ENCODE measurements at regions not wholly inside any gene's neighbourhood (a gene's known extent, or its start where the extent isn't known, plus 50 kb on each side); places are given as distances from the start of the nearest gene placed in this dataset.
"Not testable (repeated sequence)": the region's sequence is repeated elsewhere in the genome, so short reads cannot be mapped to it uniquely, and the experiment has no call there.

DNA sequence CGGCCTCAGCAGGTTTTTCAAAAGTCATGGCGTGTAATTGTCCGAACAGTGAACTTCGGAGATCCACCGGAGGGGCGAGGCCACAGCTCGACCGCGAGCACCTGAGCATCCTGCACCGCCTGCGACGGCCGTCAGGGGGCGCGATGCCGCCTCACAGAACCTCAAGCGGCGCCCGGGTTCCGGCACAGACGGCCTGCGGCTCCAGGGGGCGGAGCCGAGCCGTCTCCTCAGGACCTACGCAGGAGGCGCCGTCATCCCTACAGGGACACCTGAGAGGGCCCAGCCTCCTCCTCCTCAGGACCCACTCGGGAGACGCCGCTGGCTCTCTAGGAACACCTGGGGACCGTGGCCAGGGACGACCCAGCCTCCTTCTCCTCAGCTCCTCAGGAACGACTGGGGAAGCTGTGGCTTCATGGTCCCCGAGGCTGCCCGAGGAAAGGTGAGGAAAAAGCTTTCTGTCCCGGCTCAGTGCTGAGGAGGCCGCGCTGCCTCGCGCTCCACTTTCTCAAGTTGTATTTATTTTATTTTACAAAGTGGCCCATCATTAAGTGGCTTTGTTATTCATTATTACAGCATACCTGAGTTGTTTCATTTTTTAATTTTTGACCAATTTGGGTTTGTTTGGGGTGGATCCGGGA lies 197.3 kb downstream of the LMLN start:
- not testable (repeated sequence) for H3K4me3 ChIP-seq (ENCODE audit: insufficient read depth in 1 of 2, low read depth in 1 of 2, low read length in 2 of 2); H3K4me1 ChIP-seq (ENCODE audit: control insufficient read depth, insufficient read depth, low read depth, low read length); H2AFZ ChIP-seq (ENCODE audit: low read depth, low read length); H3K14ac ChIP-seq (ENCODE audit: low read length in 2 of 2); H2BK12ac ChIP-seq (ENCODE audit: low read length in 2 of 2); H4K8ac ChIP-seq (ENCODE audit: low read length); H2BK5ac ChIP-seq (ENCODE audit: low read depth, low read length, poor library complexity, severe bottlenecking); H3K79me1 ChIP-seq (replicated peaks; ENCODE audit: low read length, poor library complexity, severe bottlenecking); H3K9ac ChIP-seq (ENCODE audit: low read length); DNase-seq; H3K23ac ChIP-seq (ENCODE audit: low read length in 2 of 2); H3K4ac ChIP-seq (ENCODE audit: low read depth in 1 of 2, low read length in 2 of 2); H2BK15ac ChIP-seq (ENCODE audit: low read depth, poor library complexity, severe bottlenecking); H3K36me3 ChIP-seq (ENCODE audit: control insufficient read depth in 1 of 2, insufficient read depth in 2 of 2, low read depth in 1 of 2, low read length in 2 of 2); H3K27ac ChIP-seq (ENCODE audit: low read length, poor library complexity, severe bottlenecking); H2BK120ac ChIP-seq (ENCODE audit: low read depth, low read length); H4K91ac ChIP-seq (ENCODE audit: low read length); H3K9me3 ChIP-seq (ENCODE audit: control insufficient read depth, low read length); H3K4me2 ChIP-seq (ENCODE audit: low read length, poor library complexity, severe bottlenecking); H3K27me3 ChIP-seq (ENCODE audit: control insufficient read depth in 1 of 2, insufficient read depth in 1 of 2, low read length in 2 of 2); H2AK5ac ChIP-seq (ENCODE audit: low read length, severe bottlenecking); H3K18ac ChIP-seq (ENCODE audit: low read depth in 1 of 2, low read length in 2 of 2)
- WGBS = no CpG with 5 or more reads among the region's 42 CpGs

GRCh38 chr3:198158007-198158406 lies 198.0 kb downstream of the LMLN start:
- H4K91ac ChIP-seq (ENCODE audit: low read length); H3K23ac ChIP-seq (ENCODE audit: low read length in 2 of 2): not testable (repeated sequence)
- 10% methylated on average over 4 of the region's 12 CpGs for WGBS

GRCh38 chr3:198167339-198168039 lies 207.5 kb downstream of the LMLN start:
- peak; percentile 29 for DNase-seq
- H2AFZ ChIP-seq (ENCODE audit: low read depth, low read length) = peak overlapping the region; percentile 63
- not testable (repeated sequence) for H2BK15ac ChIP-seq (ENCODE audit: low read depth, poor library complexity, severe bottlenecking); H3K4me3 ChIP-seq (ENCODE audit: insufficient read depth in 1 of 2, low read depth in 1 of 2, low read length in 2 of 2); H2BK5ac ChIP-seq (ENCODE audit: low read depth, low read length, poor library complexity, severe bottlenecking); H3K4ac ChIP-seq (ENCODE audit: low read depth in 1 of 2, low read length in 2 of 2); H3K4me1 ChIP-seq (ENCODE audit: control insufficient read depth, insufficient read depth, low read depth, low read length); H3K14ac ChIP-seq (ENCODE audit: low read length in 2 of 2); H2BK120ac ChIP-seq (ENCODE audit: low read depth, low read length); H3K79me1 ChIP-seq (replicated peaks; ENCODE audit: low read length, poor library complexity, severe bottlenecking); H2BK12ac ChIP-seq (ENCODE audit: low read length in 2 of 2); H3K9me3 ChIP-seq (ENCODE audit: control insufficient read depth, low read length); H3K27me3 ChIP-seq (ENCODE audit: control insufficient read depth in 1 of 2, insufficient read depth in 1 of 2, low read length in 2 of 2); H3K18ac ChIP-seq (ENCODE audit: low read depth in 1 of 2, low read length in 2 of 2); H4K91ac ChIP-seq (ENCODE audit: low read length); H3K27ac ChIP-seq (ENCODE audit: low read length, poor library complexity, severe bottlenecking); H3K4me2 ChIP-seq (ENCODE audit: low read length, poor library complexity, severe bottlenecking); H2AK5ac ChIP-seq (ENCODE audit: low read length, severe bottlenecking); H3K23ac ChIP-seq (ENCODE audit: low read length in 2 of 2); H4K8ac ChIP-seq (ENCODE audit: low read length); H3K36me3 ChIP-seq (ENCODE audit: control insufficient read depth in 1 of 2, insufficient read depth in 2 of 2, low read depth in 1 of 2, low read length in 2 of 2)
- peak overlapping the region; percentile 58 for H3K9ac ChIP-seq (ENCODE audit: low read length)
- 32% methylated on average over 3 of the region's 17 CpGs for WGBS

More at GRCh38 chr3:198158007-198158406, 198.0 kb downstream of the LMLN start:
- not testable (repeated sequence) for H3K4ac ChIP-seq (ENCODE audit: low read depth in 1 of 2, low read length in 2 of 2); H3K27ac ChIP-seq (ENCODE audit: low read length, poor library complexity, severe bottlenecking); H3K27me3 ChIP-seq (ENCODE audit: control insufficient read depth in 1 of 2, insufficient read depth in 1 of 2, low read length in 2 of 2); H2BK15ac ChIP-seq (ENCODE audit: low read depth, poor library complexity, severe bottlenecking); H2BK120ac ChIP-seq (ENCODE audit: low read depth, low read length); H3K4me1 ChIP-seq (ENCODE audit: control insufficient read depth, insufficient read depth, low read depth, low read length); H3K4me3 ChIP-seq (ENCODE audit: insufficient read depth in 1 of 2, low read depth in 1 of 2, low read length in 2 of 2); H2AFZ ChIP-seq (ENCODE audit: low read depth, low read length); H3K14ac ChIP-seq (ENCODE audit: low read length in 2 of 2); H3K18ac ChIP-seq (ENCODE audit: low read depth in 1 of 2, low read length in 2 of 2); H3K9me3 ChIP-seq (ENCODE audit: control insufficient read depth, low read length); H2BK12ac ChIP-seq (ENCODE audit: low read length in 2 of 2); H3K79me1 ChIP-seq (replicated peaks; ENCODE audit: low read length, poor library complexity, severe bottlenecking); H2BK5ac ChIP-seq (ENCODE audit: low read depth, low read length, poor library complexity, severe bottlenecking); H3K9ac ChIP-seq (ENCODE audit: low read length); H3K36me3 ChIP-seq (ENCODE audit: control insufficient read depth in 1 of 2, insufficient read depth in 2 of 2, low read depth in 1 of 2, low read length in 2 of 2); H4K8ac ChIP-seq (ENCODE audit: low read length); H2AK5ac ChIP-seq (ENCODE audit: low read length, severe bottlenecking); H3K4me2 ChIP-seq (ENCODE audit: low read length, poor library complexity, severe bottlenecking); DNase-seq

DNA sequence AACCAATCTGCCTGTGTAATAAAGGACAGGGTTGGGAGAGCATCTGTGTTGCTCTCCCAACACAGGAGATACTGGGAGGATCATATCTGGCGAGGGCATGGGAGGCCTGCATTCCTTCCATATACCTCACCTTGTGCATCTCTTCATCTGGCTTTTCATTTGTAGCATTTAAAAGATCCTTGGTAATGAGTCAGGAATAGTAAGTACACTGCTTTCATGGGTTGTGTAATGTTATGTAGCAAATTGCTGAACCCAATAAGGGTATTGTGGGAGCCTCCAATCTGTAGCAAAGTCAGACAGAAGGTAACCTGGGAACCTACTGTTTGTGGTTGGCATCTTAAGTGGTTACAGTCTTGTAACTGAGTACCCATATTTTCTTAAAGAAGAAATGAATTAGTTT lies 210.8 kb downstream of the LMLN start:
- H3K4me1 ChIP-seq (ENCODE audit: control insufficient read depth, insufficient read depth, low read depth, low read length); H3K4me3 ChIP-seq (ENCODE audit: insufficient read depth in 1 of 2, low read depth in 1 of 2, low read length in 2 of 2); H3K79me1 ChIP-seq (replicated peaks; ENCODE audit: low read length, poor library complexity, severe bottlenecking); H3K9ac ChIP-seq (ENCODE audit: low read length); H2BK12ac ChIP-seq (ENCODE audit: low read length in 2 of 2); H3K36me3 ChIP-seq (ENCODE audit: control insufficient read depth in 1 of 2, insufficient read depth in 2 of 2, low read depth in 1 of 2, low read length in 2 of 2); H4K91ac ChIP-seq (ENCODE audit: low read length); H2AFZ ChIP-seq (ENCODE audit: low read depth, low read length); H4K8ac ChIP-seq (ENCODE audit: low read length); H3K18ac ChIP-seq (ENCODE audit: low read depth in 1 of 2, low read length in 2 of 2); H3K14ac ChIP-seq (ENCODE audit: low read length in 2 of 2); H3K23ac ChIP-seq (ENCODE audit: low read length in 2 of 2); H3K9me3 ChIP-seq (ENCODE audit: control insufficient read depth, low read length); H2AK5ac ChIP-seq (ENCODE audit: low read length, severe bottlenecking); H3K27ac ChIP-seq (ENCODE audit: low read length, poor library complexity, severe bottlenecking); H2BK5ac ChIP-seq (ENCODE audit: low read depth, low read length, poor library complexity, severe bottlenecking); H3K27me3 ChIP-seq (ENCODE audit: control insufficient read depth in 1 of 2, insufficient read depth in 1 of 2, low read length in 2 of 2); H3K4ac ChIP-seq (ENCODE audit: low read depth in 1 of 2, low read length in 2 of 2); H2BK120ac ChIP-seq (ENCODE audit: low read depth, low read length); H2BK15ac ChIP-seq (ENCODE audit: low read depth, poor library complexity, severe bottlenecking); H3K4me2 ChIP-seq (ENCODE audit: low read length, poor library complexity, severe bottlenecking): not testable (repeated sequence)
- no CpG with 5 or more reads among the region's 1 CpG for WGBS
- DNase-seq = peak; percentile 30

All from mesenchymal stem cell (in vitro differentiated cells and primary cell).